K562 (cell line): ENCODE measurements at regions not wholly inside any gene's neighbourhood (a gene's known extent, or its start where the extent isn't known, plus 50 kb on each side); places are given as distances from the start of the nearest gene placed in this dataset.

Experiments
- ATAC-seq: fragments of 200-7000 bp; cut with Tn5 transposase; 3 replicates; pipeline ENCODE4 v1.9.1; 2020; ENCODE audit warnings: moderate library complexity
- BruUV-seq: library from RNA; stranded (reverse); fragments of 400-500 nt; replicated peaks from 2 replicates; lab custom pipeline; 2021; lab: Mats Ljungman, UMichigan
- CTCF ChIA-PET: fragments of 300-600 bp; formaldehyde crosslinking; extraction: SDS; loops from one replicate; lab custom pipeline; 2021; ENCODE audit warnings: low intra/inter-chr PET ratio; lab: Yijun Ruan, JAX
- POLR2A ChIA-PET: fragments of 300-600, 350-650 bp; sonication (Branson Sonifier 250); formaldehyde crosslinking; extraction: SDS; loops from one replicate; lab custom pipeline; 2021; ENCODE audit warnings: antibody characterized with exemption, inconsistent platforms; lab: Yijun Ruan, JAX
- DNase-seq, 4 experiments: peaks; one replicate each; pipeline versions ENCODE4 v3.0.0 to v3.0.0-alpha.2; 2011 to 2018; ENCODE audit warnings: low spot score in 3 of 4, mixed read lengths in 3 of 4; ENCODE audit errors: extremely low read depth in 1 of 4
- FAIRE-seq: peaks from 2 replicates; lab custom pipeline; 2011; peaks lifted over from hg19 to GRCh38; lab: Jason Lieb, UNC
- H2AFZ ChIP-seq: 2 replicates; pipeline ENCODE4 v1.6.0; 2011; ENCODE audit warnings: low read depth, low read length, control low read depth, inconsistent platforms
- H3K27ac ChIP-seq: fragments of 200-600 bp; 3 replicates; pipeline ENCODE4 v1.8.0; 2011; ENCODE audit warnings: low read depth, mild to moderate bottlenecking, control low read depth, inconsistent platforms, low read length, moderate library complexity, mixed read lengths; ENCODE audit errors: extremely low read depth
- H3K27me3 ChIP-seq, 2 experiments: fragments of 300-600 bp in 1 of 2; 2 replicates in 1 of 2; 3 replicates in 1 of 2; pipeline versions ENCODE4 v1.6.0 to v1.8.0; 2011; ENCODE audit warnings: inconsistent platforms in 2 of 2, low read length in 2 of 2, mild to moderate bottlenecking in 1 of 2, mixed read lengths in 1 of 2, moderate library complexity in 1 of 2; ENCODE audit not compliant: control insufficient read depth in 2 of 2, insufficient read depth in 2 of 2
- H3K36me3 ChIP-seq: fragments of 300-600 bp; 3 replicates; pipeline ENCODE4 v1.8.0; 2011; ENCODE audit warnings: mild to moderate bottlenecking, low read length, inconsistent platforms; ENCODE audit not compliant: control insufficient read depth, insufficient read depth
- H3K4me1 ChIP-seq, 2 experiments: fragments of 200-600 bp in 1 of 2; replicated peaks in 1 of 2; 2 replicates in 1 of 2; 3 replicates in 1 of 2; pipeline versions ENCODE4 v1.5.1 to v1.8.0; 2011; ENCODE audit warnings: inconsistent platforms in 2 of 2, low read length in 2 of 2, mild to moderate bottlenecking in 1 of 2, mixed read lengths in 1 of 2, moderate library complexity in 1 of 2; ENCODE audit not compliant: control insufficient read depth in 2 of 2, insufficient read depth in 2 of 2
- H3K4me2 ChIP-seq: 2 replicates; pipeline ENCODE4 v1.6.1; 2011; ENCODE audit warnings: low read length, control low read depth, inconsistent platforms, mixed read lengths; ENCODE audit not compliant: insufficient read depth
- H3K4me3 ChIP-seq: fragments of 200-600 bp; sonication (generic), shearing (Covaris generic); 2 replicates; pipeline ENCODE4 v1.5.1; 2016; ENCODE audit warnings: control low read depth, inconsistent platforms
- H3K79me2 ChIP-seq: fragments of 200-600 bp; 3 replicates; pipeline ENCODE4 v1.8.0; 2011; ENCODE audit warnings: low read length, inconsistent platforms; ENCODE audit not compliant: control insufficient read depth, insufficient read depth
- H3K9ac ChIP-seq, 2 experiments: 2 replicates each; pipeline versions ENCODE4 v1.6.0 to v1.6.1; 2011; ENCODE audit warnings: low read depth in 2 of 2, low read length in 2 of 2, control low read depth in 1 of 2, inconsistent platforms in 1 of 2, mild to moderate bottlenecking in 1 of 2, mixed read lengths in 1 of 2; ENCODE audit not compliant: insufficient read depth in 1 of 2
- H3K9me1 ChIP-seq: one replicate; pipeline ENCODE4 v1.6.0; 2011; ENCODE audit warnings: inconsistent platforms, mild to moderate bottlenecking, low read length, moderate library complexity; ENCODE audit not compliant: control insufficient read depth, insufficient read depth
- H3K9me3 ChIP-seq: replicated peaks from 2 replicates; pipeline ENCODE4 v1.5.1; 2011; ENCODE audit warnings: low read depth, low read length, inconsistent platforms; ENCODE audit not compliant: control insufficient read depth, insufficient read depth
- H4K20me1 ChIP-seq: replicated peaks from 2 replicates; pipeline ENCODE4 v1.6.1; 2011; ENCODE audit warnings: low read length, inconsistent platforms, mixed read lengths; ENCODE audit not compliant: control insufficient read depth, insufficient read depth
- FOXA3 ChIP-seq, 2 experiments: fragments of 450-650 bp in 1 of 2; sonication (generic) in 1 of 2; formaldehyde crosslinking; IDR thresholded peaks in 1 of 2; conservative IDR thresholded peaks in 1 of 2; 2 replicates each; pipeline versions ENCODE4 v1.4.0 to v1.8.0; 2020 to 2022; ENCODE audit warnings: mild to moderate bottlenecking in 2 of 2, missing genetic modification reagents in 1 of 2
- GTF2F1 ChIP-seq: IDR thresholded peaks from 2 replicates; pipeline ENCODE4 v1.6.1; 2011; ENCODE audit warnings: low read depth, low read length, improper control_type of control experiment
- HDAC2 ChIP-seq: fragments of 450-650 bp; IDR thresholded peaks from 2 replicates; pipeline ENCODE4 v1.6.1; 2016; ENCODE audit warnings: mild to moderate bottlenecking
- LARP7 ChIP-seq: fragments of 450-650 bp; IDR thresholded peaks from 2 replicates; pipeline ENCODE4 v1.6.1; 2016
- MAX ChIP-seq: sonication (generic); formaldehyde crosslinking; IDR thresholded peaks from 2 replicates; pipeline ENCODE4 v1.9.0; 2022; ENCODE audit warnings: mild to moderate bottlenecking, missing genetic modification reagents
- ZC3H4 ChIP-seq: sonication (generic); formaldehyde crosslinking; IDR thresholded peaks from 2 replicates; pipeline ENCODE4 v1.9.0; 2021; ENCODE audit warnings: missing genetic modification reagents, borderline replicate concordance
- ZFP30 ChIP-seq: fragments of 250-450 bp; sonication (Bioruptor Pico); IDR thresholded peaks from 2 replicates; pipeline ENCODE4 v1.8.0; 2022; ENCODE audit warnings: moderate library complexity, mild to moderate bottlenecking, inconsistent platforms, borderline replicate concordance
- ZNF316 ChIP-seq: fragments of 450-650 bp; IDR thresholded peaks from 2 replicates; pipeline ENCODE4 v1.6.1; 2016
- ZNF551 ChIP-seq: fragments of 250-450 bp; sonication (Bioruptor Pico); IDR thresholded peaks from 2 replicates; pipeline ENCODE4 v1.5.0; 2021; ENCODE audit warnings: mild to moderate bottlenecking, moderate library complexity
- ZNF76 ChIP-seq: fragments of 250-450 bp; sonication (Bioruptor Pico); IDR thresholded peaks from 2 replicates; pipeline ENCODE4 v1.4.0; 2020; ENCODE audit warnings: mild to moderate bottlenecking, moderate library complexity, borderline replicate concordance
- whole genome bisulfite sequencing: fragments of 100-300 bp; shearing (Covaris generic); methylation state at CpG from one replicate; pipeline ENCODE4 v1.1.6; 2016; ENCODE audit warnings: low coverage, mixed read lengths; ENCODE audit not compliant: insufficient coverage; ENCODE audit errors: missing lambda C conversion rate; 5-methylcytosine and 5-hydroxymethylcytosine counted together
- in situ Hi-C: fragments of 300-500 bp; cut with MboI; formaldehyde crosslinking; loops from 4 replicates; pipeline ENCODE4 v1.15.0; 2018; ENCODE audit warnings: inconsistent platforms, mixed read lengths
- intact Hi-C: fragments of 100-400 bp; cut with micrococcal nuclease; formaldehyde crosslinking; loops from 2 replicates; pipeline ENCODE4 v1.14.2; 2022

GRCh38 chr15:69590932-69591524 is 138.4 kb downstream of the RPLP1 start:
- no peak overlapping the region for H3K9ac ChIP-seq
- 0% methylated on average over 3 of the region's 5 CpGs for WGBS
- intact Hi-C loops (no loop called here), in situ Hi-C loops (no loop called here)
- ATAC-seq = no peak
- H4K20me1 ChIP-seq = no peaks in the 10 kb centered on the region
- H3K79me2 ChIP-seq = no peaks in the 10 kb centered on the region
- ChIA-PET POLR2A (interaction anchor here (0.6 to 1.0 kb wide), 4 partner anchors 8 to 402 kb away, joined by 3 to 4 read pairs (median 3); no protein-coding TSS in a partner anchor), CTCF (no interaction called here)
- H3K4me3 ChIP-seq = no peak overlapping the region
- H3K4me2 ChIP-seq = no peak overlapping the region
- peaks cover 3 to 26% of the 10 kb centered on the region in 2 experiments; a peak in 3 of 5 replicates for H3K27me3 ChIP-seq
- DNase-seq = no peak
- H3K27ac ChIP-seq = no peak overlapping the region
- no peaks in the 10 kb centered on the region for H3K9me1 ChIP-seq
- H2AFZ ChIP-seq = no peak overlapping the region
- BruUV-seq = no TSS peak
- no peaks in the 10 kb centered on the region for H3K36me3 ChIP-seq
- 0 out of 2 replicates have a peak, but pooled peaks have one; percentile 15 for TF ChIP-seq ZNF316
- no peak for TF ChIP-seq ZNF551 (CRISPR knock-in tag)
- TF ChIP-seq, all 486 proteins: peak for 1
- no peaks in the 10 kb centered on the region for H3K4me1 ChIP-seq
- no peak for FAIRE-seq
- no peaks in the 10 kb centered on the region for H3K9me3 ChIP-seq

- H2AFZ ChIP-seq = no peak overlapping the region
- POLR2A ChIA-PET = interaction anchor here (0.6 to 1.0 kb wide), 4 partner anchors 9 to 177 kb away, joined by 3 to 4 read pairs (median 4); no protein-coding TSS in a partner anchor
- BruUV-seq = no TSS peak
- no peaks in the 10 kb centered on the region for H3K9me3 ChIP-seq
- intact Hi-C loops (no loop called here), in situ Hi-C loops (no loop called here)
- H3K79me2 ChIP-seq = no peaks in the 10 kb centered on the region
- peaks cover 3 to 36% of the 10 kb centered on the region in 2 experiments; a peak in 3 of 5 replicates for H3K27me3 ChIP-seq
- 0 out of 4 replicates have a peak, but pooled peaks of 1 of the 2 experiments have one; percentile 9 for TF ChIP-seq FOXA3 (CRISPR knock-in tag; conservative IDR thresholded peaks at IDR 0.05 in 1 of 2, IDR thresholded peaks at IDR 0.05 in 1 of 2)
- no peak for TF ChIP-seq MAX
- no peak for TF ChIP-seq LARP7
- no peak for TF ChIP-seq HDAC2
- TF ChIP-seq ZFP30 (CRISPR knock-in tag) = no peak
- no peak for TF ChIP-seq ZNF76
- TF ChIP-seq GTF2F1 = no peak
- TF ChIP-seq ZC3H4 (CRISPR knock-in tag) = no peak
- no peak overlapping the region for H3K4me2 ChIP-seq
- DNase-seq = no peak
- no peak overlapping the region for H3K4me3 ChIP-seq
- H3K36me3 ChIP-seq = no peaks in the 10 kb centered on the region
- WGBS = 0% methylated on average over 4 of the region's 4 CpGs
- H3K9me1 ChIP-seq = no peaks in the 10 kb centered on the region
- H3K4me1 ChIP-seq = no peaks in the 10 kb centered on the region
- CTCF ChIA-PET = no interaction called here
- ATAC-seq = no peak
- no peak overlapping the region for H3K9ac ChIP-seq
- no peak overlapping the region for H3K27ac ChIP-seq
- no peaks in the 10 kb centered on the region for H4K20me1 ChIP-seq
- FAIRE-seq = no peak
Observed at GRCh38 chr15:69591905-69592508, 139.4 kb downstream of the RPLP1 start.
